GM12891 (cell line): ENCODE measurements at regions not wholly inside any gene's neighbourhood (a gene's known extent, or its start where the extent isn't known, plus 50 kb on each side); places are given as distances from the start of the nearest gene placed in this dataset.

Source experiments
- POLR2A ChIP-seq: IDR thresholded peaks from 2 replicates; pipeline ENCODE4 v1.6.1; 2011; ENCODE audit warnings: low read depth, low read length, control low read depth
- POLR2AphosphoS5 ChIP-seq: IDR thresholded peaks from 2 replicates; pipeline ENCODE4 v1.6.1; 2011; ENCODE audit warnings: low read depth, low read length, control low read depth
- POU2F2 ChIP-seq: IDR thresholded peaks from 2 replicates; pipeline ENCODE4 v1.6.1; 2011; ENCODE audit warnings: low read depth, mild to moderate bottlenecking, control low read depth, low read length, moderate library complexity
- TAF1 ChIP-seq: IDR thresholded peaks from 2 replicates; pipeline ENCODE4 v1.6.1; 2011; ENCODE audit warnings: low read depth, low read length, control low read depth

DNA sequence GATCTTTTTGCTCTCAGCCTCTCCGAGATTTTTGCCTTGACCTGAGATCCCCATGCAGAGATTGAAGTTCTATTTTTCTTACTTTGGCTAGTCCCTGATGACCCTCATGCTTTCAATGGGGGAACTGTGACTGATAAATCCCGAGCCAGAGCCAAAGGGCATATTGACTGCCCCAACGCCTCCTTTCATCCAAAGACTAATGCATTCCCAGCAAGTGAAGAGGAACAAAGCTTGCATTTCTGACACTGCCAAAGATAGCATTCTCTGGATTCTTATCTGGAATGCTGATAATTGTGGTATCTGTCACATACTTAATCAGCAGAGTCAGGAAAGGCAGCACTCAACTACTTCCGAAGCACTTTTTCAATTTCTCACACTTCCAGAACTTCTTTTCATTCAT lies 152.3 kb upstream of the EGLN3 start:
- TF ChIP-seq POLR2A (no peak), TAF1 (no peak), POLR2AphosphoS5 (no peak), POU2F2 (no peak)
